Fibroblast of peridontal ligament (primary cell): ENCODE measurements at regions not wholly inside any gene's neighbourhood (a gene's known extent, or its start where the extent isn't known, plus 50 kb on each side); places are given as distances from the start of the nearest gene placed in this dataset.
"Not testable (repeated sequence)": the region's sequence is repeated elsewhere in the genome, so short reads cannot be mapped to it uniquely, and the experiment has no call there.

Experiments used
- DNase-seq: peaks from one replicate; pipeline ENCODE4 v3.0.0-alpha.2; 2010; ENCODE audit errors: extremely low read depth

DNA sequence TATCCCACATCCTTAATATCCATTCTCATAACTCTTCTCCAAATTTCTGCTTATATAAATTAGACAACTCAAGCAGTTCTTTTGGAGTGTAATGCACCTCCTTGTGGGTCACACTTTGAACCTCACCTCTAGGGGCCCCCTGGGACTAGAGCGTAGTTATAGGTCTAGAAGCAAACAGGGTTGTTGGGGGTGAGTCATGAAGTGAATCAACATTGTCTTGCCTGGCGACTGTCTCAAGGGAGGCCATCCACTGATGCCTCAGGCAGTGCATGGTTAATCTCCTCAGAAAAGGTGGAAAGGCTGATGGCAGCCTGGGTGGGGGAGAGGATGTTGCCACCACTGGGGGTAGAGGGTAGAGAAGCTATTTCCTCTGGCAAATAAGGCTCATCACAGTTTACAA is 129.1 kb downstream of the TNFRSF21 start:
- peak; percentile 38 for DNase-seq

DNA sequence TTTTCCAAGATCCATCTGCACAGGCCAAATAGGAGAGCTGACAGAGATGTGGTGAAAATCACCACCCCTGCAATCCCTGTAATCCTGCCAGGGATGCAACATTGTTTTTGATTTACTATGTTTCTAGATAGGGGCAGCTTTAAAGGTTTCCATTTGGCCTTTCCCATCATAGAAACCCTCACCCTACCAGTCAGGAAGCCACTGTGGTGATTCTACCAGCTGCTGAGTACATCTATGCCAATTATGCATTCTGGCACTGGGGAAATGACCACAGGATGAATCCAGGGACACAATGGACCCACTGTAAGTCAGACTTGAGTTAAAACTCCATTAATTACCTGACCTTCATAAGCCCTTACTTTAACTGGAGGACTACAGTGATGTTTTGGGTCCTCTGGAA is 130.4 kb downstream of the TNFRSF21 start:
- no peak for DNase-seq

DNA sequence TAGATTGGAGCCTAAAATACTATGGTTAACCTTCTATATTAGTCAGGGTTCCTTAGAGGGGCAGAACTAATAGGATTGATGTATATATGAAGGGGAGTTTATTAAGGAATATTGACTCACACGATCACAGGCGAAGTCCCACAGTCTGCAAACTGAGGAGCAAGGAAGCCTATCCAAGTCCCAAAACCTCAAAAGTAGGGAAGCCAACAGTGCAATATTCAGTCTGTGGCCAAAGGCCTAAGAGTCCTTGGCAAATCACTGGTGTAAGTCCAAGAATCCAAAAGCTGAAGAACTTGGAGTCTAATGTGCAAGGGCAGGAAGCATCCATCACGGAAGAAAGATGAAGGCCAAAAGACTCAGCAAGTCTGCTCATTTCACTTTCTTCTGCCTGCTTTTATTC is 133.5 kb upstream of the ADGRF1 start:
- no peak for DNase-seq

DNA sequence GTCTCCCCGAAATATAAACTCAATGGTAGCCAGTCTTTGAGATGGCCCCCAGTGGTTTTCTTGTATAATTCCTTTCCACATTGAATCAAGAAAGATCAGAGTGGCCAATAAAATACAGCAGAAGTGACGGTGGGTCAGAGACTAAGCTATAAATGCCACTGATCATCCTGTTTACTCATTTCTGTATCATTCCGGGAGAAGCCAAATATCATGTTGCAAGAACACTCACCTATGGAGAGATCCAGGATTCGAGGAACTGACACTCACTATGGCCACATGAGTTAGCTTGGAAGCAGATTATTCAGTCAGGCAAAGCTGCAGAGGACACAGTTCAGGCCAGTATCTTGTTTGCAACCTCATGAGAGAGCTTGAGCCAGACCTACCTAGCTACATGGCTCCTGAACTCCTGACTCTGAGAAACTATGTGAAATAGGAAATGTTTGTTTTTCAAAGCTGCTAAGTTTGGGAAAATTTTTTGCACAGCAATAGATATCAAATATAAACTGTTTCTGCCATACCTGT is 132.4 kb upstream of the ADGRF1 start:
- DNase-seq = no peak

- DNase-seq = not testable (repeated sequence)
Measured at GRCh38 chr6:47174063-47174462, 131.9 kb upstream of the ADGRF1 start.

- not testable (repeated sequence) for DNase-seq
Measured at GRCh38 chr6:47173145-47173544, 131.0 kb upstream of the ADGRF1 start.

DNA sequence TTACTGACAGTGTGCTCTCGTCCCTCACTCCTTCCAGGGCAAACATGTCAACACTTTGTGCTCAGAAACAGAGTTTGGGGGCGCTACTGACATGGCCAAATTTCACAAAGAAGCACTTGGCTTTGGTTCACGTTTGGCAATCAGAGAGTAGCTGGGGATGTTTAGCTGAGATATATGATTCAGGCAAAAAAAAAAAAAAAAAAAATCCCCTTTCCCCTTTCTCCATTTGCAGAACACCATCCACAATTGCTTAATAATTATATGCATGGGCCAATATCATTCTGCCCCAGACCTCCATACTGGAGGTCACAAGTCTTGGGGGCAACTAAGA is 128.4 kb upstream of the ADGRF1 start:
- DNase-seq = no peak

GRCh38 chr6:47169785-47170616 is 127.9 kb upstream of the ADGRF1 start:
- DNase-seq = peak; percentile 78

DNA sequence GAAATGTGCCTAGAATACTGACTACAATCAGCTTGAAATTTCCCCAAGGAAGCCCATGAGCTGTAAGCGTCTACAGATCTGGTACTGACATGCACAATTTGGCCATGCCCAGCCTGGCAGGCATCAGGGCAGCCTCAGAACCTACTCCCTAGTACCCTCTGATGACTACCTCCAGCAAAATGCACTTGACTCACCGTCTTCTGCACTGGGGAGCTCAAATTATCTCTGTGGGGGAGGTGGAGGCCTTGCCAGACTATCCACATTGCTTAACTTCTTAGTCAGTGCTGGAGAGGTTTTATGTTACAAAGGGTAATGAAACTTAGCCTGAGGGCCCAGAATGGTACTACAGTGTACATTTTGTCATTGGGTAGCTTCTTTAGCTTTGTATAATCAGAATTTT is 126.0 kb upstream of the ADGRF1 start:
- DNase-seq = peak; percentile 98

- no peak for DNase-seq
Measured at GRCh38 chr6:47165918-47166317, 123.8 kb upstream of the ADGRF1 start.

GRCh38 chr6:47164877-47165276 is 122.7 kb upstream of the ADGRF1 start:
- no peak for DNase-seq

DNA sequence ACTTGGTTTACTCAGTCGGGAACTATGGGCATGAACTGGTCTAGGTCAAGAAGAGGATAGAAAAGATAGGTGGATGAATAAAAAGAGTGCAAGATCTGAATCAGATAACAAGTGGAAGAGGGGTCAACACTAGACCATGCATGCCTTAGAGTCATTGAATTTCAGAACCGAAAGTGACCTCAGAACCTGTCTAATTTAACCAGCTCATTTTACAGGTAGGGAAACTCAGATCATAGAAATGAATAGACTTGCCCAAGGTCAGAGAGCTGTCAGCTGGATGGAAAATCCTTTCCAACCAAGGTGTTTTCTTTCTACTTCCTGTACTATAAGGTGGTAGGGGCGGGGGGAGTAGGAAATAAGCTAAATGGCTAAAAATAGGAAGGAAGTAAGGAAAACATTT is 121.4 kb upstream of the ADGRF1 start:
- no peak for DNase-seq

GRCh38 chr6:47162793-47163192 is 120.7 kb upstream of the ADGRF1 start:
- no peak for DNase-seq

DNA sequence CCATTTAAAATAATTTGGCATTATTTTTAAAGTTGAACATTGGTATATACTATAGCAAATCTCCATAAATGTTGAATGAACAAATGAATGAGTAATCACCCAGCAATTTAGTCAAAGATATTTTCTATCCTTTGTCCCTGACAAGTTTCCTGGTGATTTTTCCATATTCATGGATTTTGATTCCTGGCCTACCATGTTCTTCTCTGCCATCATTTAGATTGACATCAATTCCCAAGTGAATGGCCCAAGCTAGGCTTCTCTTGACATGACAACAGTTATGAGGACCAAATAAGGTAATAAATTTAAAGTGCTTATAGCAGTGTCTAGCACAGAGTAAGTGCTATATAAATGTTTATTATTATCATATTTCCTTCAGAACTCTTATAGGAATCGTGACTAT is 120.1 kb upstream of the ADGRF1 start:
- no peak for DNase-seq

DNA sequence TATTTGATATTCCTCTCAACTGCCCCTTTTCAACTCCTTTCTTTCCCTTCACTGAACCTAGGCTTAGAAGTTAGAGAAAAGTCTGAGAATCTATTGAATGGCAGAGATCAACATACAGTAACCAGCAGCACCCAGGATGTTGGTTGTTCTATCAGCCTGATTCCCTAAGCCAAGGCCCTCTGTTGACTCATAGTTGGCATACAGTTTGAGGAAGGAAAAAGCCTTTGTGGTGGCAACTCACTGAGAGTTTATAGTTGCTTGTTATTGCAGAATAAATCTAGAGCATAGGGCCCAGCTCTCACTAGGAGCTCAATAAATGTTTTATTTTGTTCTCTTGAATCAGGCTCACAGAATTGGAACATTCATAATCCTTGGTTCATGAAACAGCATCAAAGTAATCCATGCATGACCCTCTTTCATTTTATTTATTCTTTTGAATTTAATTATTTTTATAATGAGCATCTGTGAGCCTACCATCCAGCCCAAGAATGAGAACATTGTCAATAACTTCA is 119.1 kb upstream of the ADGRF1 start:
- peak; percentile 84 for DNase-seq

- no peak for DNase-seq
Measured at GRCh38 chr6:47160702-47161101, 118.6 kb upstream of the ADGRF1 start.

DNA sequence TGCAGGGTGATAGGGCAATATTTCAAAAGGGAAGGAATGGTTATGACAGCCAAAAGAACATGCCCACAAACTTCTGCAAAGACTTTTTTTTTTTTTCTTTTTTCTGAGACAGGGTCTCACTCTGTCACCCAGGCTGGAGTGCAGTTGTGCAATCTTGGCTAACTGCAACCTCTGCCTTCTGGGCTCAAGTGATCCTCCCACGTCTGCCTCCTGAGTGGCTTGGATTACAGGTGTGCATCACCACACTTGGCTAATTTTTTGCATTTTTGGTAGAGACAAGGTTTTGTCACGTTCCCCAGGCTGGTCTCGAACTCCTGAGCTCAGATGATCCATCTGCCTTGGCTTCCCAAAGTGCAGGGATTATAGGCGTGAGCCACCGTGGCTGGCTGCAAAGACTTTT is 117.6 kb upstream of the ADGRF1 start:
- DNase-seq = no peak

DNA sequence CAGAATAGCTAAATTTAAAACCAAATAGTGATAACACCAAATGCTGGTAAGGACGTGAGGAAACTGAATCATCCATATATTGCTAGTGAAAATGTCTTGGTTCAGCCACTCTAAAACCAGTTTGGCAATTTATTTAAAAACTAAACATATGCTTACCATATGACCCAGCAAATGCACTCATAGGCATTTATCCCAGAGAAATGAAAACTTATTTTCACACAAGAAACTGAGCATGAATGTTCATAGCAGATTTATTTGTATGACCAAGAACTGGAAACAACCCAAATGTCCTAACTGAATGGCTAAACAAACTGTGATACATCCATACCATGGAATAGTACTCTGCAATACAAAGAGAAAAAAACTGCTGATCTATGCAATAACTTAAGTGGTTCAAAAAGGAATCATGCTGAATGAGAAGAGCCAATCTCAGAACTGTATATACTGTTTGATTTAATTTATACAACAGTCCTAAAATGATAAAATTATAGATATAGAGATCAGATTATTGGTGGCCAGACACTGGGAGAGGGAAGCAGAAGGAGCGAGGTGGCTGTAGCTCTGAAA is 115.6 kb upstream of the ADGRF1 start:
- no peak for DNase-seq

GRCh38 chr6:47157063-47157462 is 114.9 kb upstream of the ADGRF1 start:
- no peak for DNase-seq

DNA sequence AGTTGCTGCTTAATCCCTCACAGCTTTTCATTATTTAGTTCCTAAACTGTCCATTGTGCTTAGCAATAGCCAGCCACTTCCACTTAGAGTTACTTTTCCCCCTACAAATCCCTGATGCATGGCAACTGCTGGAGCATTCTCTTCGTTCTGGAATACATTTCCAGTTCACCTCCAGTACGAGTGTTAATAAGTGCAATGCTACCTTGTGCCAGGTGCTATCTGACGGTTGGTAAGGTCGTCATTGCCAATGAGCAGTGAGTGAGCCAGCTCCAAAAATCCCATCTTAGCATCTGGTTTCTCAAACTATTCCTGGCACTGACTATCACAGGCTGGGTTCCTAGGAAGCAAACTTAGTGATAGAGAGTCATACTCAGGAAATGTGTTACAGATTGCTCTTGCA is 114.1 kb upstream of the ADGRF1 start:
- no peak for DNase-seq

GRCh38 chr6:47153404-47153755 is 111.2 kb upstream of the ADGRF1 start:
- no peak for DNase-seq

- no peak for DNase-seq
Measured at GRCh38 chr6:47152666-47153403, 110.7 kb upstream of the ADGRF1 start.
